NT2/D1 (cell line): ENCODE measurements at regions not wholly inside any gene's neighbourhood (a gene's known extent, or its start where the extent isn't known, plus 50 kb on each side); places are given as distances from the start of the nearest gene placed in this dataset.
"Not testable (repeated sequence)": the region's sequence is repeated elsewhere in the genome, so short reads cannot be mapped to it uniquely, and the experiment has no call there.

Experiments
- DNase-seq: peaks from one replicate; pipeline ENCODE4 v3.0.0-alpha.2; 2011; ENCODE audit warnings: low read depth, low spot score
- H3K27me3 ChIP-seq: 2 replicates; pipeline ENCODE4 v1.6.0; 2011; ENCODE audit warnings: mild to moderate bottlenecking; ENCODE audit not compliant: insufficient read length, insufficient read depth
- H3K36me3 ChIP-seq: 2 replicates; pipeline ENCODE4 v1.6.1; 2011; ENCODE audit warnings: mild to moderate bottlenecking, low read length, mixed read lengths; ENCODE audit not compliant: insufficient read depth, insufficient read length
- H3K4me1 ChIP-seq: 2 replicates; pipeline ENCODE4 v1.5.1; 2011; ENCODE audit not compliant: insufficient read depth, insufficient read length
- H3K4me3 ChIP-seq: 2 replicates; pipeline ENCODE4 v1.5.1; 2011; ENCODE audit warnings: low read depth; ENCODE audit not compliant: insufficient read length
- H3K9ac ChIP-seq: 2 replicates; pipeline ENCODE4 v1.6.0; 2011; ENCODE audit warnings: low read depth; ENCODE audit not compliant: insufficient read length
- H3K9me3 ChIP-seq: 2 replicates; pipeline ENCODE4 v1.5.1; 2011; ENCODE audit warnings: mild to moderate bottlenecking, low read length; ENCODE audit not compliant: insufficient read depth
- SUZ12 ChIP-seq: IDR thresholded peaks from 2 replicates; pipeline ENCODE4 v1.6.1; 2011; ENCODE audit not compliant: insufficient read length, insufficient read depth; ENCODE audit errors: extremely low read depth
- YY1 ChIP-seq: IDR thresholded peaks from 2 replicates; pipeline ENCODE4 v1.6.1; 2011; ENCODE audit not compliant: insufficient read length, insufficient read depth
- ZNF274 ChIP-seq: IDR thresholded peaks from 2 replicates; pipeline ENCODE4 v1.6.1; 2011; ENCODE audit warnings: mild to moderate bottlenecking, low read depth, low read length

- Histone ChIP-seq H3K9ac (no peak overlapping the region), H3K9me3 (peaks cover 17% of the 10 kb centered on the region; the same call in 1 of the 2 replicates), H3K4me3 (no peak overlapping the region), H3K27me3 (no peaks in the 10 kb centered on the region), H3K36me3 (no peaks in the 10 kb centered on the region), H3K4me1 (no peaks in the 10 kb centered on the region)
- DNase-seq: no peak
- TF ChIP-seq ZNF274: no peak
- no peak for TF ChIP-seq SUZ12
- TF ChIP-seq YY1: no peak
Measured at GRCh38 chr5:86461169-86461956, 156.4 kb upstream of the COX7C start.

- Histone ChIP-seq H3K36me3 (no peaks in the 10 kb centered on the region), H3K9me3 (peaks cover 17% of the 10 kb centered on the region; the same call in 1 of the 2 replicates), H3K9ac (no peak overlapping the region), H3K4me3 (no peak overlapping the region), H3K4me1 (no peaks in the 10 kb centered on the region), H3K27me3 (no peaks in the 10 kb centered on the region)
- TF ChIP-seq YY1 (no peak), ZNF274 (no peak), SUZ12 (no peak)
- DNase-seq: no peak
Measured at GRCh38 chr5:86463339-86463738, 154.4 kb upstream of the COX7C start.

GRCh38 chr5:86465052-86465838, 152.5 kb upstream of the COX7C start:
- Histone ChIP-seq H3K27me3 (no peaks in the 10 kb centered on the region), H3K4me1 (no peaks in the 10 kb centered on the region), H3K9ac (no peak overlapping the region), H3K36me3 (no peaks in the 10 kb centered on the region), H3K4me3 (no peak overlapping the region), H3K9me3 (peaks cover 17% of the 10 kb centered on the region; the same call in 1 of the 2 replicates)
- DNase-seq: no peak
- TF ChIP-seq ZNF274 (no peak), SUZ12 (no peak), YY1 (no peak)

GRCh38 chr5:86466721-86467120, 151.0 kb upstream of the COX7C start:
- H3K27me3 ChIP-seq, H3K9ac ChIP-seq, DNase-seq, H3K36me3 ChIP-seq, H3K4me3 ChIP-seq, H3K4me1 ChIP-seq: not testable (repeated sequence)
- H3K9me3 ChIP-seq: peaks cover 17% of the 10 kb centered on the region; the same call in 1 of the 2 replicates

GRCh38 chr5:86482008-86482407, 135.7 kb upstream of the COX7C start:
- Histone ChIP-seq H3K36me3 (no peaks in the 10 kb centered on the region), H3K9me3 (no peaks in the 10 kb centered on the region), H3K4me3 (no peak overlapping the region), H3K27me3 (no peaks in the 10 kb centered on the region), H3K9ac (no peak overlapping the region), H3K4me1 (no peaks in the 10 kb centered on the region)
- TF ChIP-seq ZNF274: no peak
- no peak for TF ChIP-seq YY1
- TF ChIP-seq SUZ12: no peak
- no peak for DNase-seq

- Histone ChIP-seq H3K4me1 (no peaks in the 10 kb centered on the region), H3K36me3 (no peaks in the 10 kb centered on the region)
Measured at GRCh38 chr5:86493777-86494176, 124.0 kb upstream of the COX7C start.

GRCh38 chr5:86500947-86501346, 116.8 kb upstream of the COX7C start:
- H3K27me3 ChIP-seq: no peaks in the 10 kb centered on the region
- H3K36me3 ChIP-seq: no peaks in the 10 kb centered on the region
- H3K9me3 ChIP-seq: no peaks in the 10 kb centered on the region
- no peak overlapping the region for H3K4me3 ChIP-seq
- H3K9ac ChIP-seq: no peak overlapping the region
- no peaks in the 10 kb centered on the region for H3K4me1 ChIP-seq
- DNase-seq: no peak
- no peak for TF ChIP-seq YY1
- no peak for TF ChIP-seq SUZ12
- TF ChIP-seq ZNF274: no peak

More at GRCh38 chr5:86493777-86494176, 124.0 kb upstream of the COX7C start:
- DNase-seq: no peak
- Histone ChIP-seq H3K9me3 (no peaks in the 10 kb centered on the region), H3K9ac (no peak overlapping the region), H3K4me3 (no peak overlapping the region), H3K27me3 (no peaks in the 10 kb centered on the region)
- TF ChIP-seq SUZ12 (no peak), ZNF274 (no peak), YY1 (no peak)
